Progenitor cell of endocrine pancreas (in vitro differentiated cells): ENCODE measurements at regions not wholly inside any gene's neighbourhood (a gene's known extent, or its start where the extent isn't known, plus 50 kb on each side); places are given as distances from the start of the nearest gene placed in this dataset.

Experiments
- DNase-seq: peaks from one replicate; pipeline ENCODE4 v3.0.0; 2021; ENCODE audit warnings: low spot score; ENCODE audit not compliant: unreplicated experiment
- H3K27ac Mint-ChIP-seq: 2 replicates; pipeline ENCODE4 v1.8.0; 2021; ENCODE audit warnings: mild to moderate bottlenecking, moderate library complexity, mixed read lengths
- H3K27me3 Mint-ChIP-seq: 2 replicates; pipeline ENCODE4 v1.8.0; 2021; ENCODE audit warnings: mixed read lengths
- H3K36me3 Mint-ChIP-seq: 2 replicates; pipeline ENCODE4 v1.8.0; 2022; ENCODE audit warnings: mixed read lengths; ENCODE audit not compliant: insufficient read depth
- H3K4me1 Mint-ChIP-seq: 2 replicates; pipeline ENCODE4 v1.8.0; 2021; ENCODE audit warnings: low read depth, mixed read lengths
- H3K4me3 Mint-ChIP-seq: 2 replicates; pipeline ENCODE4 v1.8.0; 2021; ENCODE audit warnings: low read depth, mild to moderate bottlenecking, moderate library complexity, mixed read lengths
- H3K9me3 Mint-ChIP-seq: 2 replicates; pipeline ENCODE4 v1.8.0; 2021; ENCODE audit warnings: low read depth, mixed read lengths
- CTCF ChIP-seq: fragments of 200-600 bp; sonication (generic); IDR thresholded peaks from one replicate; pipeline ENCODE4 v1.5.0; 2021; ENCODE audit warnings: antibody characterized with exemption, mild to moderate bottlenecking; ENCODE audit not compliant: unreplicated experiment

GRCh38 chr16:6898896-6899295 is 433.7 kb upstream of the RBFOX1 start:
- peaks cover 6% of the 10 kb centered on the region for H3K27me3 Mint-ChIP-seq
- H3K4me3 Mint-ChIP-seq = no peak overlapping the region
- no peak for DNase-seq
- H3K4me1 Mint-ChIP-seq = no peaks in the 10 kb centered on the region
- TF ChIP-seq CTCF = no peak
- no peaks in the 10 kb centered on the region for H3K9me3 Mint-ChIP-seq
- H3K36me3 Mint-ChIP-seq = no peaks in the 10 kb centered on the region
- H3K27ac Mint-ChIP-seq = no peak overlapping the region

- no peaks in the 10 kb centered on the region for H3K36me3 Mint-ChIP-seq
- TF ChIP-seq CTCF = no peak
- no peaks in the 10 kb centered on the region for H3K9me3 Mint-ChIP-seq
- H3K27ac Mint-ChIP-seq = no peak overlapping the region
- H3K27me3 Mint-ChIP-seq = peaks cover 7% of the 10 kb centered on the region
- no peaks in the 10 kb centered on the region for H3K4me1 Mint-ChIP-seq
- DNase-seq = no peak
- no peak overlapping the region for H3K4me3 Mint-ChIP-seq
Measured at GRCh38 chr16:6897876-6898485, 434.7 kb upstream of the RBFOX1 start.

- Mint-ChIP-seq H3K4me3 (no peak overlapping the region), H3K9me3 (no peaks in the 10 kb centered on the region), H3K27ac (no peak overlapping the region), H3K4me1 (peaks cover 2% of the 10 kb centered on the region), H3K27me3 (peaks cover 16% of the 10 kb centered on the region), H3K36me3 (no peaks in the 10 kb centered on the region)
- no peak for DNase-seq
- no peak for TF ChIP-seq CTCF
Measured at GRCh38 chr16:6892966-6893365, 439.7 kb upstream of the RBFOX1 start.

GRCh38 chr16:6891496-6891895 is 441.1 kb upstream of the RBFOX1 start:
- Mint-ChIP-seq H3K27me3 (peaks cover 16% of the 10 kb centered on the region), H3K27ac (no peak overlapping the region)

GRCh38 chr16:6888531-6888930 is 444.1 kb upstream of the RBFOX1 start:
- Mint-ChIP-seq H3K36me3 (no peaks in the 10 kb centered on the region), H3K4me3 (no peak overlapping the region), H3K27ac (no peak overlapping the region), H3K27me3 (peaks cover 19% of the 10 kb centered on the region), H3K4me1 (peaks cover 2% of the 10 kb centered on the region), H3K9me3 (peaks cover 3% of the 10 kb centered on the region)
- no peak for DNase-seq
- no peak for TF ChIP-seq CTCF

More at GRCh38 chr16:6891496-6891895, 441.1 kb upstream of the RBFOX1 start:
- Mint-ChIP-seq H3K4me3 (no peak overlapping the region), H3K9me3 (peaks cover 3% of the 10 kb centered on the region), H3K4me1 (peaks cover 2% of the 10 kb centered on the region), H3K36me3 (no peaks in the 10 kb centered on the region)
- no peak for DNase-seq
- TF ChIP-seq CTCF = no peak
